DND-41 (cell line): ENCODE measurements at regions not wholly inside any gene's neighbourhood (a gene's known extent, or its start where the extent isn't known, plus 50 kb on each side); places are given as distances from the start of the nearest gene placed in this dataset.

Experiments
- ATAC-seq: fragments of 200-7000 bp; cut with Tn5 transposase; 3 replicates; pipeline ENCODE4 v1.9.1; 2021; ENCODE audit warnings: low read depth; ENCODE audit not compliant: insufficient read depth
- DNase-seq: peaks from one replicate; pipeline ENCODE4 v3.0.0-alpha.2; 2020
- H2AFZ ChIP-seq: 2 replicates; pipeline ENCODE4 v1.6.0; 2012; ENCODE audit warnings: low read depth, low read length
- H3K27ac ChIP-seq: 2 replicates; pipeline ENCODE4 v1.5.1; 2012; ENCODE audit warnings: low read length, inconsistent platforms
- H3K27me3 ChIP-seq: fragments of 200-600 bp; sonication (generic); 2 replicates; pipeline ENCODE4 v1.6.0; 2012; ENCODE audit warnings: low read length, mild to moderate bottlenecking, inconsistent platforms; ENCODE audit not compliant: insufficient read depth, poor library complexity
- H3K36me3 ChIP-seq: 2 replicates; pipeline ENCODE4 v1.5.1; 2012; ENCODE audit warnings: low read length, inconsistent platforms; ENCODE audit not compliant: insufficient read depth
- H3K4me1 ChIP-seq: 2 replicates; pipeline ENCODE4 v1.5.1; 2012; ENCODE audit warnings: mild to moderate bottlenecking, low read length; ENCODE audit not compliant: insufficient read depth
- H3K4me2 ChIP-seq: 2 replicates; pipeline ENCODE4 v1.6.0; 2012; ENCODE audit warnings: mild to moderate bottlenecking, moderate library complexity, low read length, inconsistent platforms; ENCODE audit not compliant: insufficient read depth
- H3K4me3 ChIP-seq, 2 experiments: fragments of 200-600 bp in 1 of 2; shearing (Covaris generic) in 1 of 2; 2 replicates each; pipeline ENCODE4 v1.5.1; 2012 to 2016; ENCODE audit warnings: inconsistent platforms in 2 of 2, low read length in 2 of 2, mild to moderate bottlenecking in 2 of 2, low read depth in 1 of 2, moderate library complexity in 1 of 2
- H3K79me2 ChIP-seq: 2 replicates; pipeline ENCODE4 v1.6.0; 2012; ENCODE audit warnings: low read length, inconsistent platforms; ENCODE audit not compliant: insufficient read depth
- H3K9ac ChIP-seq: 2 replicates; pipeline ENCODE4 v1.6.0; 2012; ENCODE audit warnings: low read depth, mild to moderate bottlenecking, inconsistent platforms, low read length, moderate library complexity
- H3K9me3 ChIP-seq: 2 replicates; pipeline ENCODE4 v1.5.1; 2012; ENCODE audit warnings: low read length, moderate library complexity, mild to moderate bottlenecking, inconsistent platforms; ENCODE audit not compliant: insufficient read depth, severe bottlenecking
- H4K20me1 ChIP-seq: 2 replicates; pipeline ENCODE4 v1.6.0; 2012; ENCODE audit warnings: low read length; ENCODE audit not compliant: insufficient read depth
- CTCF ChIP-seq: IDR thresholded peaks from 2 replicates; pipeline ENCODE4 v1.5.1; 2012; ENCODE audit warnings: borderline replicate concordance, low read length, moderate library complexity, mild to moderate bottlenecking; ENCODE audit not compliant: poor library complexity, severe bottlenecking; ENCODE audit errors: extremely low read depth
- EZH2 ChIP-seq: IDR thresholded peaks from 3 replicates; pipeline ENCODE4 v1.6.1; 2012; ENCODE audit warnings: borderline replicate concordance, low read depth, mild to moderate bottlenecking, moderate library complexity, low read length, inconsistent platforms; ENCODE audit not compliant: severe bottlenecking

GRCh38 chr6:82602776-82603175 is 239.2 kb downstream of the TPBG start:
- H3K27ac ChIP-seq, result no peak overlapping the region
- H3K4me1 ChIP-seq, result no peaks in the 10 kb centered on the region
- TF ChIP-seq CTCF (no peak), EZH2 (no peak)
- no peaks in the 10 kb centered on the region for H4K20me1 ChIP-seq
- no peak overlapping the region for H3K4me3 ChIP-seq
- no peak overlapping the region for H2AFZ ChIP-seq
- ATAC-seq (no peak), DNase-seq (no peak)
- no peaks in the 10 kb centered on the region for H3K9me3 ChIP-seq
- H3K27me3 ChIP-seq, result no peaks in the 10 kb centered on the region
- no peak overlapping the region for H3K9ac ChIP-seq
- no peaks in the 10 kb centered on the region for H3K79me2 ChIP-seq
- no peak overlapping the region for H3K4me2 ChIP-seq
- no peaks in the 10 kb centered on the region for H3K36me3 ChIP-seq

GRCh38 chr6:82603871-82604270 is 240.3 kb downstream of the TPBG start:
- Histone ChIP-seq H3K4me2 (no peak overlapping the region), H3K9me3 (no peaks in the 10 kb centered on the region), H3K27me3 (no peaks in the 10 kb centered on the region), H2AFZ (no peak overlapping the region), H3K4me1 (no peaks in the 10 kb centered on the region), H3K36me3 (no peaks in the 10 kb centered on the region), H3K4me3 (no peak overlapping the region), H3K27ac (no peak overlapping the region), H3K9ac (no peak overlapping the region), H3K79me2 (no peaks in the 10 kb centered on the region), H4K20me1 (no peaks in the 10 kb centered on the region)
- no peak for TF ChIP-seq CTCF
- TF ChIP-seq EZH2, result no peak
- no peak for ATAC-seq
- DNase-seq, result no peak

- Histone ChIP-seq H3K9me3 (no peaks in the 10 kb centered on the region), H3K9ac (no peak overlapping the region), H3K4me1 (no peaks in the 10 kb centered on the region), H3K4me3 (no peak overlapping the region), H3K79me2 (no peaks in the 10 kb centered on the region), H4K20me1 (no peaks in the 10 kb centered on the region), H3K36me3 (no peaks in the 10 kb centered on the region), H2AFZ (no peak overlapping the region), H3K27ac (no peak overlapping the region), H3K4me2 (no peak overlapping the region), H3K27me3 (no peaks in the 10 kb centered on the region)
- no peak for DNase-seq
- no peak for ATAC-seq
- no peak for TF ChIP-seq CTCF
- TF ChIP-seq EZH2, result no peak
Observed at GRCh38 chr6:82607998-82608725, 244.5 kb downstream of the TPBG start.

- no peak overlapping the region for H3K9ac ChIP-seq
- no peak overlapping the region for H2AFZ ChIP-seq
- TF ChIP-seq EZH2, result no peak
- ATAC-seq (no peak), DNase-seq (no peak)
- no peaks in the 10 kb centered on the region for H4K20me1 ChIP-seq
- no peaks in the 10 kb centered on the region for H3K27me3 ChIP-seq
- H3K79me2 ChIP-seq, result no peaks in the 10 kb centered on the region
- H3K27ac ChIP-seq, result no peak overlapping the region
- no peak overlapping the region for H3K4me2 ChIP-seq
- no peaks in the 10 kb centered on the region for H3K9me3 ChIP-seq
- no peak overlapping the region for H3K4me3 ChIP-seq
- no peaks in the 10 kb centered on the region for H3K4me1 ChIP-seq
- no peaks in the 10 kb centered on the region for H3K36me3 ChIP-seq
Observed at GRCh38 chr6:82608781-82609180, 245.2 kb downstream of the TPBG start.
